Astrocyte of the cerebellum (primary cell): ENCODE measurements at regions not wholly inside any gene's neighbourhood (a gene's known extent, or its start where the extent isn't known, plus 50 kb on each side); places are given as distances from the start of the nearest gene placed in this dataset.

Experiments used
- DNase-seq: peaks from one replicate; pipeline ENCODE4 v3.0.0-alpha.2; 2011; ENCODE audit warnings: low read depth
- H3K4me3 ChIP-seq: 2 replicates; pipeline ENCODE4 v1.5.1; 2011; ENCODE audit warnings: mild to moderate bottlenecking, low read depth, low read length, moderate library complexity
- in situ Hi-C: cut with HindIII; loops from 2 replicates; pipeline ENCODE4 v1.10.0; 2017; ENCODE audit warnings: low sequenced_read_pairs
- TF ChIP-seq, protein P1 (sequence below): IDR thresholded peaks from 2 replicates; pipeline ENCODE4 v1.5.1; 2012; ENCODE audit warnings: low read length, low read depth, moderate library complexity, mild to moderate bottlenecking; ENCODE audit errors: missing control alignments

DNA sequence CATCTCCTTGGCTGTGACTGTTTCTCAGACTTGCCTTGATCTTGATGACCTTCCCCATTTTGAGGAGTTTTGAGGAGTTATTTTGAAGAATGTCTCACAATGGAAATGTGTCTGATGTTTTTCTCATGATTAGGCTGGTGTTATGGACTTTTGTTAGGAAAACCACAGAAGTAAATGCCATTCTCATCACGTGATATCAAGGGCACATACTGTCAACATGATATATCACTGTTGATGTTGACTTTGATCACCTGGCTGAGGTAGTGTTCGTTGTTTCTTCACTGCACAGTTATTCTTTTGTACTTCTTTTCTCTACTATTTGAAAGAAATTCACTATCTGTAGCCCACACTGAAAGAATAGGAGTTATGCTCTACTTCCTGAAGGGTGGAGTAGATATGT is 194.7 kb upstream of the MPHOSPH6 start:
- DNase-seq: no peak
- TF ChIP-seq, protein P1, sequence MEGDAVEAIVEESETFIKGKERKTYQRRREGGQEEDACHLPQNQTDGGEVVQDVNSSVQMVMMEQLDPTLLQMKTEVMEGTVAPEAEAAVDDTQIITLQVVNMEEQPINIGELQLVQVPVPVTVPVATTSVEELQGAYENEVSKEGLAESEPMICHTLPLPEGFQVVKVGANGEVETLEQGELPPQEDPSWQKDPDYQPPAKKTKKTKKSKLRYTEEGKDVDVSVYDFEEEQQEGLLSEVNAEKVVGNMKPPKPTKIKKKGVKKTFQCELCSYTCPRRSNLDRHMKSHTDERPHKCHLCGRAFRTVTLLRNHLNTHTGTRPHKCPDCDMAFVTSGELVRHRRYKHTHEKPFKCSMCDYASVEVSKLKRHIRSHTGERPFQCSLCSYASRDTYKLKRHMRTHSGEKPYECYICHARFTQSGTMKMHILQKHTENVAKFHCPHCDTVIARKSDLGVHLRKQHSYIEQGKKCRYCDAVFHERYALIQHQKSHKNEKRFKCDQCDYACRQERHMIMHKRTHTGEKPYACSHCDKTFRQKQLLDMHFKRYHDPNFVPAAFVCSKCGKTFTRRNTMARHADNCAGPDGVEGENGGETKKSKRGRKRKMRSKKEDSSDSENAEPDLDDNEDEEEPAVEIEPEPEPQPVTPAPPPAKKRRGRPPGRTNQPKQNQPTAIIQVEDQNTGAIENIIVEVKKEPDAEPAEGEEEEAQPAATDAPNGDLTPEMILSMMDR: no peak
- in situ Hi-C loops: no loop called here
- no peak overlapping the region for H3K4me3 ChIP-seq

- no peak for DNase-seq
- TF ChIP-seq, protein P1: no peak
- H3K4me3 ChIP-seq: no peak overlapping the region
- in situ Hi-C loops: no loop called here
Measured at GRCh38 chr16:82363026-82363816, 193.2 kb upstream of the MPHOSPH6 start.

DNA sequence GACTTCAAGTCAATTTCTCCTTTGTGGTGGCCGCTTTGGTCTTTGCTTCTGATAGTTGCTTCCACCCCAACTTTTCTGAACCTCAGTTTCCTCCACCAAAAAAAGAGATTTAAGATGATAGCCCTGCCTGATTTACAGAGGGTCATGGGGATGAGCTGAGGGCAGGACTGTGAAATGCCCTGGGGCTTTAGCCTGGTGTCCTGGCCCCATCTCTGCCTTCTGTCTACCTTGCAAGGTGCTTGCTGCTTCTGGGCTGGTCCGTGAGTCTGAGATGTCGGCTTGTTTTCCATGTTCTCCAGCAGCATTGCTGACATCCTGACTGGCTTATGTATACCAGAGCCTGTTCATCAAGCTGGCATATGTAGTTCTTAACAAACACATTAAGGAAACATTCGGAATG is 191.9 kb upstream of the MPHOSPH6 start:
- in situ Hi-C loops: no loop called here
- DNase-seq: no peak
- H3K4me3 ChIP-seq: no peak overlapping the region
- TF ChIP-seq, protein P1: no peak

- no peak overlapping the region for H3K4me3 ChIP-seq
- in situ Hi-C loops: no loop called here
- TF ChIP-seq, protein P1: no peak
- DNase-seq: no peak
Measured at GRCh38 chr16:82360024-82360783, 190.2 kb upstream of the MPHOSPH6 start.

GRCh38 chr16:82358606-82359221 is 188.7 kb upstream of the MPHOSPH6 start:
- TF ChIP-seq, protein P1: no peak
- H3K4me3 ChIP-seq: no peak overlapping the region
- in situ Hi-C loops: no loop called here
- no peak for DNase-seq

GRCh38 chr16:82358161-82358560 is 188.1 kb upstream of the MPHOSPH6 start:
- TF ChIP-seq, protein P1: no peak
- in situ Hi-C loops: no loop called here
- no peak overlapping the region for H3K4me3 ChIP-seq
- no peak for DNase-seq
